NCI-H524 (cell line): ENCODE measurements at regions not wholly inside any gene's neighbourhood (a gene's known extent, or its start where the extent isn't known, plus 50 kb on each side); places are given as distances from the start of the nearest gene placed in this dataset.
A peak's percentile ranks its signal among the peaks of the same experiment; 100 is the strongest.

Experiments
- DNase-seq, 2 experiments: peaks; one replicate each; lab custom pipeline; 2025; lab: John Stamatoyannopoulos, UW

GRCh38 chr3:59580996-59581395, 531.2 kb upstream of the CFAP20DC start:
- no peak for DNase-seq

GRCh38 chr3:59580499-59580898, 530.7 kb upstream of the CFAP20DC start:
- DNase-seq = no peak

- DNase-seq = no peak
Measured at GRCh38 chr3:59578129-59578528, 528.3 kb upstream of the CFAP20DC start.

- no peak for DNase-seq
Measured at GRCh38 chr3:59576606-59577005, 526.8 kb upstream of the CFAP20DC start.

GRCh38 chr3:59575113-59576001, 525.5 kb upstream of the CFAP20DC start:
- peak; percentile 96 to 99 for DNase-seq

GRCh38 chr3:59573911-59574310, 524.1 kb upstream of the CFAP20DC start:
- DNase-seq = no peak

GRCh38 chr3:59572106-59572505, 522.3 kb upstream of the CFAP20DC start:
- no peak for DNase-seq

- no peak for DNase-seq
Measured at GRCh38 chr3:59570806-59571205, 521.0 kb upstream of the CFAP20DC start.

GRCh38 chr3:59567661-59568060, 517.8 kb upstream of the CFAP20DC start:
- DNase-seq = no peak

- no peak for DNase-seq
Measured at GRCh38 chr3:59566481-59566975, 516.7 kb upstream of the CFAP20DC start.

- peak; percentile 17 to 66 for DNase-seq
Measured at GRCh38 chr3:59565125-59565524, 515.3 kb upstream of the CFAP20DC start.

GRCh38 chr3:59563966-59564365, 514.1 kb upstream of the CFAP20DC start:
- DNase-seq = no peak

GRCh38 chr3:59563072-59563605, 513.3 kb upstream of the CFAP20DC start:
- DNase-seq = no peak

- DNase-seq = no peak
Measured at GRCh38 chr3:59559721-59560435, 510.1 kb upstream of the CFAP20DC start.

GRCh38 chr3:59558906-59559720, 509.3 kb upstream of the CFAP20DC start:
- DNase-seq = no peak

- no peak for DNase-seq
Measured at GRCh38 chr3:59555593-59556315, 505.9 kb upstream of the CFAP20DC start.

- peak in 1 of 2 experiments; percentile 17 for DNase-seq
Measured at GRCh38 chr3:59553076-59553475, 503.3 kb upstream of the CFAP20DC start.

GRCh38 chr3:59551834-59552233, 502.0 kb upstream of the CFAP20DC start:
- DNase-seq = no peak

- DNase-seq = peak; percentile 66 to 70
Measured at GRCh38 chr3:59549962-59550361, 500.1 kb upstream of the CFAP20DC start.

- no peak for DNase-seq
Measured at GRCh38 chr3:59547874-59548273, 498.0 kb upstream of the CFAP20DC start.

GRCh38 chr3:59546522-59546921, 496.7 kb upstream of the CFAP20DC start:
- no peak for DNase-seq
